GM12872 (cell line): ENCODE measurements at regions not wholly inside any gene's neighbourhood (a gene's known extent, or its start where the extent isn't known, plus 50 kb on each side); places are given as distances from the start of the nearest gene placed in this dataset.

ENCODE experiments used
- TF ChIP-seq, protein P1 (sequence below): IDR thresholded peaks from 3 replicates; pipeline ENCODE4 v1.5.1; 2011; ENCODE audit warnings: low read depth, mild to moderate bottlenecking, low read length, moderate library complexity; ENCODE audit not compliant: insufficient read depth

DNA sequence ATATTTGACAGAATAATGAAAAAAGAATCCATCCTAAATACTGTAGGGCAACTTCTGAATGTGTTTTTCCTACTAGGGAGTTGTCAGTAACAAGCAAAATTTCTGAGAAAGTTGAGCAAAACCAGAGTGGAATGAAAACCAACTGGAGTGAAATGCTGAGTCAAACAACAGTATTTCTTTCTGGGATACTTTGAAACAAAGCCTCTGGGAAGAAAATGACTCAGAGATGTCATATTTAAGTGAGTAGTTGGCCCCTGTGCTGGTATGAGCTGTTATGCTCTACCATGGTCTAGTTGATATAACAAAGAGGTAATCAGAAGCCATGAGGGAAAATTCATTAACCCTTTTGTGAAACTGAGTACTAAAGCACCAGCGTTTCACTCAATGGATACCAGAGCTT lies 372.1 kb upstream of the C9orf72 start:
- TF ChIP-seq, protein P1, sequence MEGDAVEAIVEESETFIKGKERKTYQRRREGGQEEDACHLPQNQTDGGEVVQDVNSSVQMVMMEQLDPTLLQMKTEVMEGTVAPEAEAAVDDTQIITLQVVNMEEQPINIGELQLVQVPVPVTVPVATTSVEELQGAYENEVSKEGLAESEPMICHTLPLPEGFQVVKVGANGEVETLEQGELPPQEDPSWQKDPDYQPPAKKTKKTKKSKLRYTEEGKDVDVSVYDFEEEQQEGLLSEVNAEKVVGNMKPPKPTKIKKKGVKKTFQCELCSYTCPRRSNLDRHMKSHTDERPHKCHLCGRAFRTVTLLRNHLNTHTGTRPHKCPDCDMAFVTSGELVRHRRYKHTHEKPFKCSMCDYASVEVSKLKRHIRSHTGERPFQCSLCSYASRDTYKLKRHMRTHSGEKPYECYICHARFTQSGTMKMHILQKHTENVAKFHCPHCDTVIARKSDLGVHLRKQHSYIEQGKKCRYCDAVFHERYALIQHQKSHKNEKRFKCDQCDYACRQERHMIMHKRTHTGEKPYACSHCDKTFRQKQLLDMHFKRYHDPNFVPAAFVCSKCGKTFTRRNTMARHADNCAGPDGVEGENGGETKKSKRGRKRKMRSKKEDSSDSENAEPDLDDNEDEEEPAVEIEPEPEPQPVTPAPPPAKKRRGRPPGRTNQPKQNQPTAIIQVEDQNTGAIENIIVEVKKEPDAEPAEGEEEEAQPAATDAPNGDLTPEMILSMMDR = no peak

DNA sequence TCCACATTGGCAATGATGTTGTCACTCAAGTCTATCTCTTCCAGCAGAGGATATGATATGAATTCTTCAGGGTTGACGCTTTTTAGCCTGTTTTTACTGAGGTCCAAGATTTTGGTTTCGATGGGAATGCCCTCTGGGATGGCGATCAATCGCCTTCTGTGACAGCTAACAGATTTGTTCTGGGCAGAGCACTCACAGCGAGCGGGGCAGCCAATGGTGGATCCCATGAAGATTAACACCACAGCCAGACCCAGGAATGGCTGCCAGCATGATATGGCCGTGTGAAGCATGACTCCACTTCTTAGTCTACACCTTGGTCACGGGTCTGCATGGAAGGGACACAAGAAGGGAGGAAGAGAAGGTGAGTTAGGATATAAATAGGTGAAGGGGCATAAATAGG lies 377.1 kb upstream of the C9orf72 start:
- TF ChIP-seq, protein P1 = no peak

DNA sequence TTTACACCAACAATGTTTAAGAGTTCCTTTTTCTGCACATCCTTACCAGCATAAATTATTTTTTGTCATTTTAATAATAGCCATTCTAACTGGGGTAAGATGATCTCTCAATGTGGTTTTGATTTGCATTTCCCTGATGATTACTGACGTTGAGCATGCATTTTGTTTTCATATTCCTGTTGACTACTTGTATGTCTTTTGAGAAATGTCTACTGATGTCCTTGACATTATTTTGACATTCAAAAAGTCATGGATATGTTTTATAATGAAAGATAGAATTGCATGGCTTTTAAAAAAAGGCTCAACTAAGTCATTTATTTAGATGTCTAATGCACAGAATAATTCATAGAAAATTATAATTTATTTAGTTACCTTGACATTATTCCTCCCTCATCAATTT lies 381.6 kb upstream of the C9orf72 start:
- TF ChIP-seq, protein P1 = no peak

DNA sequence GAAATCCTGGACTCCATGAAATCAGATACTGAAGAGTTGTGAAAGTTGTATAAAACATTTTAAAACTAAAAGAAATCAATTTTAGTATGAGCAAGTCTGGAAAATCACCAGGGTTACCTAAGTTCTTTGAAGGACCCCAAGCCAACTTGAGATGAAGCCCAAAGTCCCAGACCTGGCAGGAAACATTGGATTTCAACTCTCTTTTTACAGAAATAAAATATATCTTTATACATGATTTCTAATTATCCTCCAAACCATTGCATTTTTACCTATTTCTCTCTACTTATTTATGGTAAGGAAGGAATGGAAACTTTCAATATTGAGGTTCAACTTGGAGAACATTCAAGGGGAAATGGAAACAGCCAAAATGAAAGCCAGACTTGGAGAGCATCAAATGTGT lies 390.6 kb upstream of the C9orf72 start:
- TF ChIP-seq, protein P1 = no peak

DNA sequence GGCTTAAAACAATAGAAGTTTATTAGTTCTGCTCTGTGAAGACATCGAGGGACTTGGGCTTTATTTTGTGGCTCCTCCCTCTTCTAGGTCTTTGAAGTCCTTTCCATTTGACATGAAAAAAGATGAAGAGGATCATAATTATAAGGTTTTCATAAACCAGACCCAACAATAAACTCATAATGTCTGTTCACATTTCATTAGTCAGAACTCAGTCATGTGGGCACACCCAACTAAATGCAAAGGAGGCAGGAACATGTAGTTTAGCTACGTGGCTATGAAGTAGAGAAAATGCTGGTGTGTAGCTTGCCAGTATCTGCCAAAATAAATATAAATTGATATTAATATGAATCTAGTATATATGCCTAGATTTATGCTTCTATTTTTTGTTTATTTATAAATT lies 393.9 kb upstream of the C9orf72 start:
- TF ChIP-seq, protein P1 = no peak

DNA sequence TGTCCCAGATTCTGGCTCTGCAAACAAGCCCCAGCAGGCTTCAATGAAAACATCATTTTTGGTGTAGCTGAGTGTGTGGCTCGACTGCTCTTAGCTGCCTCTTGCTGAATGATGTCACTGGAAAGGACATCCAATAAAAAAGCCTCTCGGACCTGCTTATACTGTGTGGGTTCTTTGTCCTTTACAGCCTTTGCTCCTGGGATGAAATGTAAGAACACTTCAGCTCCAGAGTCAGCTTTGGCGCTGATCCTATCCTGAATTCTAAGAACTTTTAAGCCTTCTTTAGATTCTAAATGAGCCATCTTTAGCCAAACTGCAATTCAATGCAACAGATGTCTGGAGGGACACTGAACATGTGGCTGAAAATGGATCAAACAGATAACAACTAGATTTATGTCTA lies 404.6 kb upstream of the C9orf72 start:
- TF ChIP-seq, protein P1 = no peak

DNA sequence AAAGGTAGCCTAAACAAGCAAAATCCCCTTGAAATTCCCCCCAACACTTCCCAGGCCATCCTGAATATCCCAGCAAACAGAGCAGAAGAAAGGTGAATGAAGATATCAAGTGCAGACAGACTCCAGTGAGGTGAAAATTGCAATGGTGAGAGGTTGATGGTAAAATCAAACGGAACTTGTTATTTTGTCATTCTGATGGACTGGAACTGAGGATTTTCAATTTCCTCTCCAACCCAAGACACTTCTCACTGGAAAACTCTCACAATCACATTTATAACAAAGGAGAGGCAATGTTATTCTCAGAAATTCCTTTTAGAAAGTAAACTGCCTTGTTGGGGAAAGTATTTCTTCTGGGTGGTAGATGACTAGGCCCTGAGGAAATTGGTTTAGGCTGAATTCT lies 412.4 kb upstream of the C9orf72 start:
- TF ChIP-seq, protein P1 = no peak

DNA sequence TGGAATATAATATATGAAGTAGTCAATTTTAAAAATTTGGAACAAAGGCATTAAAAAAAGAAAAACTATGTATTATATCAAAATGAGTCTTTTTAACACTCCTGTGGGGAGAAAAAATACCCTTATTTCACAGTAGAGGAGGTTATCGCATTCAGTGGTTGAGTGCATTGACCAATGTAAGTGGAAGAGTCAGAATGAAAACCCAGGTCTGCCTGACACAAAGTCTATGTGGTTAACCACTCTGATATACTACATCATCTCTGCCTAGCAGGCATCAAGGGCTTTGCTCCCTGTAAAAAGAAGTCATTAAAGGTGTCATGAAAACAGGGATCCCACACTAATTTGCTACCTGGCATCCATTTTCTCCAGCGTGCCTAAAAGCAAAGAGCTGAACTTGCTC lies 417.2 kb upstream of the C9orf72 start:
- TF ChIP-seq, protein P1 = no peak
